ENCODE measurements at regions not wholly inside any gene's neighbourhood (a gene's known extent, or its start where the extent isn't known, plus 50 kb on each side); places are given as distances from the start of the nearest gene placed in this dataset.

GRCh38 chr16:49130397-49130796 lies 151.2 kb downstream of the CBLN1 start:
- no peak for TF ChIP-seq CTCF (IDR thresholded peaks at IDR 0.05)
- peak; percentile 59 for DNase-seq (ENCODE audit: extremely low spot score, unreplicated experiment)
- Mint-ChIP-seq H3K9me3 (ENCODE audit: unreplicated experiment) (peaks cover 12% of the 10 kb centered on the region), H3K4me1 (ENCODE audit: unreplicated experiment) (no peaks in the 10 kb centered on the region), H3K27me3 (ENCODE audit: unreplicated experiment) (no peaks in the 10 kb centered on the region), H3K4me3 (ENCODE audit: unreplicated experiment) (no peak overlapping the region), H3K27ac (ENCODE audit: unreplicated experiment) (no peak overlapping the region), H3K36me3 (ENCODE audit: unreplicated experiment) (no peaks in the 10 kb centered on the region)

GRCh38 chr16:49129935-49130334 lies 151.7 kb downstream of the CBLN1 start:
- H3K27me3 Mint-ChIP-seq (ENCODE audit: unreplicated experiment) = no peaks in the 10 kb centered on the region
- DNase-seq (ENCODE audit: extremely low spot score, unreplicated experiment) = peak; percentile 54
- H3K27ac Mint-ChIP-seq (ENCODE audit: unreplicated experiment) = no peak overlapping the region
- H3K36me3 Mint-ChIP-seq (ENCODE audit: unreplicated experiment) = no peaks in the 10 kb centered on the region
- TF ChIP-seq CTCF (IDR thresholded peaks at IDR 0.05) = no peak
- peaks cover 12% of the 10 kb centered on the region for H3K9me3 Mint-ChIP-seq (ENCODE audit: unreplicated experiment)
- no peaks in the 10 kb centered on the region for H3K4me1 Mint-ChIP-seq (ENCODE audit: unreplicated experiment)
- H3K4me3 Mint-ChIP-seq (ENCODE audit: unreplicated experiment) = no peak overlapping the region

GRCh38 chr16:49128740-49129139 lies 152.9 kb downstream of the CBLN1 start:
- Mint-ChIP-seq H3K27ac (ENCODE audit: unreplicated experiment) (no peak overlapping the region), H3K27me3 (ENCODE audit: unreplicated experiment) (no peaks in the 10 kb centered on the region), H3K36me3 (ENCODE audit: unreplicated experiment) (no peaks in the 10 kb centered on the region), H3K4me1 (ENCODE audit: unreplicated experiment) (no peaks in the 10 kb centered on the region), H3K4me3 (ENCODE audit: unreplicated experiment) (no peak overlapping the region), H3K9me3 (ENCODE audit: unreplicated experiment) (peaks cover 12% of the 10 kb centered on the region)
- no peak for DNase-seq (ENCODE audit: extremely low spot score, unreplicated experiment)
- no peak for TF ChIP-seq CTCF (IDR thresholded peaks at IDR 0.05)

GRCh38 chr16:49127103-49127502 lies 154.5 kb downstream of the CBLN1 start:
- no peak for DNase-seq (ENCODE audit: extremely low spot score, unreplicated experiment)
- no peak for TF ChIP-seq CTCF (IDR thresholded peaks at IDR 0.05)
- H3K27me3 Mint-ChIP-seq (ENCODE audit: unreplicated experiment) = no peaks in the 10 kb centered on the region
- no peaks in the 10 kb centered on the region for H3K4me1 Mint-ChIP-seq (ENCODE audit: unreplicated experiment)
- H3K4me3 Mint-ChIP-seq (ENCODE audit: unreplicated experiment) = no peak overlapping the region
- no peaks in the 10 kb centered on the region for H3K36me3 Mint-ChIP-seq (ENCODE audit: unreplicated experiment)
- H3K9me3 Mint-ChIP-seq (ENCODE audit: unreplicated experiment) = peaks cover 12% of the 10 kb centered on the region
- no peak overlapping the region for H3K27ac Mint-ChIP-seq (ENCODE audit: unreplicated experiment)

- no peak overlapping the region for H3K4me3 Mint-ChIP-seq (ENCODE audit: unreplicated experiment)
- H3K4me1 Mint-ChIP-seq (ENCODE audit: unreplicated experiment) = no peaks in the 10 kb centered on the region
- H3K9me3 Mint-ChIP-seq (ENCODE audit: unreplicated experiment) = peaks cover 11% of the 10 kb centered on the region
- H3K36me3 Mint-ChIP-seq (ENCODE audit: unreplicated experiment) = no peaks in the 10 kb centered on the region
- no peak overlapping the region for H3K27ac Mint-ChIP-seq (ENCODE audit: unreplicated experiment)
- H3K27me3 Mint-ChIP-seq (ENCODE audit: unreplicated experiment) = no peaks in the 10 kb centered on the region
- DNase-seq (ENCODE audit: extremely low spot score, unreplicated experiment) = no peak
- no peak for TF ChIP-seq CTCF (IDR thresholded peaks at IDR 0.05)
These were observed 160.0 kb downstream of the CBLN1 start for GRCh38 chr16:49121636-49122035.

All from osteocyte (in vitro differentiated cells).